ENCODE measurements at regions not wholly inside any gene's neighbourhood (a gene's known extent, or its start where the extent isn't known, plus 50 kb on each side); places are given as distances from the start of the nearest gene placed in this dataset.

DNA sequence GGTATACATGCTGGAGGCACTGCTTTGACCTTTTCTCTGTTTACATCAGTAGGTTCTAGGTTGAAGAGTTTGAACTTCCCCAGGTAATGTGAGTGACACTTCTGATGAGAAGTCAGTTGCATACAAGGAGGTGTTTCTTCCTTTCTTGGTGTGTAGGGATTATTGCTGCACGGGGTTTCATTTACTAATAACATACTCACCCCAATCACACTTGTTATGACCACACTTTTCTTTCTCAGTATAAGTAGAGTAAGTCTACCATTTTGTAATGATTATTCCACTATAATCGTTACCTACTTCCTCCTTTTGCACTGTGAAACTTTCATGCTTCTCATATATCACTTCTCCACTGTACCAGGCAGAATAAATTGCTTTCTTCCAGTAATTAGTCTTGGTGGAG, 138.0 kb downstream of the TNFSF13B start:
- no peak for TF ChIP-seq POLR2AphosphoS5 (IDR thresholded peaks at IDR 0.05)
- TF ChIP-seq, protein P1, sequence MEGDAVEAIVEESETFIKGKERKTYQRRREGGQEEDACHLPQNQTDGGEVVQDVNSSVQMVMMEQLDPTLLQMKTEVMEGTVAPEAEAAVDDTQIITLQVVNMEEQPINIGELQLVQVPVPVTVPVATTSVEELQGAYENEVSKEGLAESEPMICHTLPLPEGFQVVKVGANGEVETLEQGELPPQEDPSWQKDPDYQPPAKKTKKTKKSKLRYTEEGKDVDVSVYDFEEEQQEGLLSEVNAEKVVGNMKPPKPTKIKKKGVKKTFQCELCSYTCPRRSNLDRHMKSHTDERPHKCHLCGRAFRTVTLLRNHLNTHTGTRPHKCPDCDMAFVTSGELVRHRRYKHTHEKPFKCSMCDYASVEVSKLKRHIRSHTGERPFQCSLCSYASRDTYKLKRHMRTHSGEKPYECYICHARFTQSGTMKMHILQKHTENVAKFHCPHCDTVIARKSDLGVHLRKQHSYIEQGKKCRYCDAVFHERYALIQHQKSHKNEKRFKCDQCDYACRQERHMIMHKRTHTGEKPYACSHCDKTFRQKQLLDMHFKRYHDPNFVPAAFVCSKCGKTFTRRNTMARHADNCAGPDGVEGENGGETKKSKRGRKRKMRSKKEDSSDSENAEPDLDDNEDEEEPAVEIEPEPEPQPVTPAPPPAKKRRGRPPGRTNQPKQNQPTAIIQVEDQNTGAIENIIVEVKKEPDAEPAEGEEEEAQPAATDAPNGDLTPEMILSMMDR (IDR thresholded peaks at IDR 0.05): no peak
